22Rv1 (cell line): ENCODE measurements at regions not wholly inside any gene's neighbourhood (a gene's known extent, or its start where the extent isn't known, plus 50 kb on each side); places are given as distances from the start of the nearest gene placed in this dataset.

Experiments used
- H3K27ac ChIP-seq: fragments of 450-650 bp; 2 replicates; pipeline ENCODE4 v1.5.1; 2017
- ZFX ChIP-seq: fragments of 450-650 bp; IDR thresholded peaks from 2 replicates; pipeline ENCODE4 v1.6.1; 2017; ENCODE audit warnings: antibody characterized with exemption, borderline replicate concordance
- TF ChIP-seq, protein P1 (sequence below): fragments of 450-650 bp; IDR thresholded peaks from 2 replicates; pipeline ENCODE4 v1.5.1; 2017; ENCODE audit warnings: mild to moderate bottlenecking

DNA sequence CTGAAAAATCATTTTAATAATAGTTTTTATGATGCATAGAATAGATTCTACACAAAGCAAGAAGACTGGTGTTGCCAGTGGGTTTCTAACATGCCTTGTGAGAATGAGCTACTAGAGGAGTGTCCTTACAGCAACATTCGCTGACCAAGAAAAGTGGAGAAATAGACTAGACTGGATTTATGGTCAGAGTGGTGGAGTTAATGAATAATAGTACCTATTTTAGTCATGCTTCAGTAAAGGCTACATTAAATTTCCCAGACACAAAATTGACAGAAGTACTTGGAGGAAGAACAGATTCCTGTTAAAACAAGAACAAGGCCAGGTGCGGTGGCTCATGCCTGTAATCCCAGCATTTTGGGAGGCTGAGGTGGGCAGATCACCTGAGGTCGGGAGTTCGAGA, 539.2 kb downstream of the ETS1 start:
- TF ChIP-seq, protein P1, sequence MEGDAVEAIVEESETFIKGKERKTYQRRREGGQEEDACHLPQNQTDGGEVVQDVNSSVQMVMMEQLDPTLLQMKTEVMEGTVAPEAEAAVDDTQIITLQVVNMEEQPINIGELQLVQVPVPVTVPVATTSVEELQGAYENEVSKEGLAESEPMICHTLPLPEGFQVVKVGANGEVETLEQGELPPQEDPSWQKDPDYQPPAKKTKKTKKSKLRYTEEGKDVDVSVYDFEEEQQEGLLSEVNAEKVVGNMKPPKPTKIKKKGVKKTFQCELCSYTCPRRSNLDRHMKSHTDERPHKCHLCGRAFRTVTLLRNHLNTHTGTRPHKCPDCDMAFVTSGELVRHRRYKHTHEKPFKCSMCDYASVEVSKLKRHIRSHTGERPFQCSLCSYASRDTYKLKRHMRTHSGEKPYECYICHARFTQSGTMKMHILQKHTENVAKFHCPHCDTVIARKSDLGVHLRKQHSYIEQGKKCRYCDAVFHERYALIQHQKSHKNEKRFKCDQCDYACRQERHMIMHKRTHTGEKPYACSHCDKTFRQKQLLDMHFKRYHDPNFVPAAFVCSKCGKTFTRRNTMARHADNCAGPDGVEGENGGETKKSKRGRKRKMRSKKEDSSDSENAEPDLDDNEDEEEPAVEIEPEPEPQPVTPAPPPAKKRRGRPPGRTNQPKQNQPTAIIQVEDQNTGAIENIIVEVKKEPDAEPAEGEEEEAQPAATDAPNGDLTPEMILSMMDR = no peak
- TF ChIP-seq ZFX = no peak
- no peak overlapping the region for H3K27ac ChIP-seq

DNA sequence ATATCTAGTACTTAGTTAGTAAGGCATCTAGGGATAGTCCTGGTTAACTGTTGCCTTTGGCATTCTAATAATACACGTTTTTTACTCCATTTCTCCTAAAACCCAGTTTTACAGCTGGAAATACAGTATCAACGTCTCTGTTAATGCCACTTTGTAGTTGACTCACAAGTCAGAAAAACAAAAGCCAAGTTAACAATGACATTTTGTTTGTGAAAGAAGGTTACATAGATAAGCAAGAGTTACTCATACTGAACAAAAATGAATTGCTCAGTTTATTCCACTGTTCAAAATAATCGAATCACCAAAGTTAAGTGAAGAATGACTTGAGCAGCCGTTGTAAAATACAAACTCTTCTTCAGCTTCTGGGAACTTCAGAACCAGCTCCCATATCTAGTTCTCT, 540.3 kb downstream of the ETS1 start:
- no peak for TF ChIP-seq ZFX
- TF ChIP-seq, protein P1 = no peak
- no peak overlapping the region for H3K27ac ChIP-seq

DNA sequence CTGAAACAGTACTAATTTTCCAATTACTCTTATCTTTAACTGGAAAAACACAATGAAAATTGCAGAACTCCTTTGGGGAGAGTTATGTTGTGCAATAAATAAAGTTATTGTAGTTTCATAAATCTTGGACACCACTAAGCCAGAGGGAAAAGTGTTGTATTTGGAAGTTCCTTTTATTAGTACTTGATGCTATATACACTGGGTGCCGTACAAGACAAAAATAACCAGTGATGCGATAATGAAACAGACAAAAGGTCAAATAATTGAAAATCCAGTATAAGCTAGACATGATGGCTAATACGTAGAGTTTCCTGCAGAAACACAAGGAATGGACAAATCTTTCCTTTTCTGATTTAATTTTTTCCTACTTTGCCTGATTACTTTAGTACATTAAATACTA, 541.1 kb downstream of the ETS1 start:
- H3K27ac ChIP-seq = no peak overlapping the region
- TF ChIP-seq, protein P1 = no peak
- no peak for TF ChIP-seq ZFX

DNA sequence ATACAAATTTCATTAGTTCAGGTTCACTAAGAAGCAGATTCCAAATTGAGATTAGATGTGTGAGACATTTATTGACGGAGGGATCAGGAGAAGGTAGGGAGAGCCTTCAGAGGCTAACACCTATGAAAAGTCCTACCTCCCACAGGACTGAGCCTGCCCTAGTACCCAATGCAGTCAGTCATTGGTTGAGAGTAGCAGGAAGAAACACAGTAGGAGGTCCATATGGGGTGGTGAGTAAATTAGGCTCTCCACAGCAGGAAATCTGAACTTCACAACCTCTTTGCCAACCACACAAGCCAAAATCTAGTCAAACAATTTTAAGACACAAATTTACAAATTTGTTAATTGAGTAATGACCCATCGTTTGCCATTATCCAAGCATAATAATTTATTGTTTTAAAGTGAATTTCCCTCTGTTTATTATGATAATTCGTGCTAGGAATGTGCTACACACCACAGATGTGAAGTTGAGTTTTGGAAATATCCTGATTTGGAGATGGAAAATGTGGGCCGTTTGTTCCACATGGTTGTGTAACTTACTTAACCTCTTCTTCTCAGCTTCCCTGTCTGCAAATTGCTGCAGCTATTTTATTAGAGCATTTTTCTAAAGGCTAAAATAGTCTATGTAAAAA, 542.1 kb downstream of the ETS1 start:
- no peak overlapping the region for H3K27ac ChIP-seq
- no peak for TF ChIP-seq ZFX
- TF ChIP-seq, protein P1 = no peak

DNA sequence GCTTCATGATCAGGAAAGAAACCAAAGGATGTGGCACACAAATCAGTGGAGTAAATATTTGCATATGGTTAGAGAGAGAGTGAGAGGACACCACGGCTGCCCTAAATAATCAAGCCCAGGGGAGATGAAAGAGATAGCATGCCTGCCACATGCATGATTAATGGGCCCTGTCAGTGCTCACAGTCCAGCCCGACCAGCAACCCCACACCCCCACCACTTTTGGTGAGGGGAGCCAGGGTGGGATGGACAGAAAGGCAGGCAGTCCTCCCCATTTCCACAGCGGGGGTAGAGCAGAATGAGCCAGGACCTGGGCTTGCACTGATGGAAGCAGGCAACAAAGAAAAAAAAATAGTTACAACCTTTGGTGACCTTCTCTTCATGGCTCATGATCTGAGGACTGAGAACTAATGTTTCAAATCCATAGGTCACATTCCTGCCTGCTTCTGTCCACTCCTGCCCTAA, 545.0 kb downstream of the ETS1 start:
- no peak overlapping the region for H3K27ac ChIP-seq
- TF ChIP-seq, protein P1 = no peak
- TF ChIP-seq ZFX = no peak

DNA sequence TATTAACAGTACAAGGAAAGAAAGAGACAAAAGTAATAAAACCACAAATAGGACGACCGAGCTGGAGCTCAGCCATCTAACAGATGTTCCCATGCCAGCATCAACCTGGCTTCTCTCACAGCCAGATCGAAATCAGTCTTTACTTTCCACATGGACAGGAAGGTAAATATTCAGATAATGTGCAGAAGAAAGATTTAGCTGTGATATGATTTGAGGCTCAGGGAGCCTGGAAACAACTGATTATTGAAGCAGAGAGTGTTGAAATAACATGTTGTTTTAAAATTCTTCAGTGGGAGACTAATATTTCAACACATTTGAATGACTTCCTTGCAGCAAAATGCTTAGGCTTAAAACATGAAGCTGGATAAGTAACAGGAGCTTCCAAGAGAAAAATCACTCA, 546.8 kb downstream of the ETS1 start:
- H3K27ac ChIP-seq = no peak overlapping the region
- TF ChIP-seq, protein P1 = no peak
- no peak for TF ChIP-seq ZFX

DNA sequence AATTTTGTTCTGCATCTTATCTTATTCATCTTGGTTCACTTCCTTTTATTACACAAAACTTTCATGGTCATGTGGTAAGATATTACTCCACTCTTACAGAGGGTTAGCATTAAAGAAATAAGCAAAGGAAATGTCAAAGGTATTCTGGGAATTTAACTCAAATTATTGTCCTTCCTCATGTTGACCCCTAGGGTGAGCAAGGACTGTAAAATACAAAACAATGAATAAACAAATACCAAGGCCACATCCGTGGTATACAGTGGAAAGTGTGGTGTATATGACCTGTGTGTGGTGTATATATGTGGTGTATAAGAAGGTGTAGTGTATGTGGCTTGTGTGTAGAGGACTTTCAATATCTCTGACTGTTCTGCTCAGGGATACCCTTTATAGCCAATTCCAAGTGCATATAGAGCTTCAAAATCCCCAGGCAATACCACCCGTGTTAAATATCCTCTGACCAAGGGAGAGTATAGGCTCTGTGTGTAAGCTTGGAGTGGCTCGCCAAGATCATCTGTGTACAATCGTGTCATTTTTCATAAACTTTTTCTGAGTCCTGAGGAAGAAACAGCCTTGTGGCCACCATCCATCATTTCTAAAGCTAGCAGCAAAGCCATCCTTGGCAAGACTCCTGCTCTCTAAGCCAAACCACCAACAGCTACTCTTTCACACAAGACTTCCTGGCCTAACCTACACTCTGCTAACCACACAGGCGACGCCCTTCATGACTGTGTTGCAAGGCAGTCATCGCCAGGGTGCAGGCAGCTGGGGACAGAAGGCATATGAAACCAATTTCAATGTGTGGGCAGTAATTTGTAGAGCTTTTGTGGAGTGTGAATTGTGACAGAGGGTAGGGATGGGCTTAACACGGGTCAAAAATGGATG, 548.0 kb downstream of the ETS1 start:
- TF ChIP-seq, protein P1 = no peak
- TF ChIP-seq ZFX = no peak
- no peak overlapping the region for H3K27ac ChIP-seq
